Right atrium auricular region (tissue), 2 donors: ENCODE measurements at regions not wholly inside any gene's neighbourhood (a gene's known extent, or its start where the extent isn't known, plus 50 kb on each side); places are given as distances from the start of the nearest gene placed in this dataset.

Source experiments
- DNase-seq: peaks from one replicate; pipeline ENCODE4 v3.0.0-alpha.2; 2019; ENCODE audit warnings: low spot score
- H3K27ac ChIP-seq, 2 donors: fragments of 200-600 bp; sonication (generic); 1 replicate in 1 of 2; 2 replicates in 1 of 2; pipeline ENCODE4 v1.5.1; 2016 to 2019
- H3K27me3 ChIP-seq, 2 donors: fragments of 200-600 bp; sonication (generic); one replicate each; pipeline versions ENCODE4 v1.5.1 to v1.6.0; 2017 to 2019
- H3K36me3 ChIP-seq: fragments of 200-600 bp; sonication (generic); one replicate; pipeline ENCODE4 v1.5.1; 2016
- H3K4me1 ChIP-seq, 2 donors: fragments of 200-600 bp; sonication (generic); one replicate each; pipeline versions ENCODE4 v1.5.1 to v1.6.0; 2017 to 2019
- H3K4me3 ChIP-seq, 2 donors: fragments of 200-600 bp; sonication (generic); 1 replicate in 1 of 2; 2 replicates in 1 of 2; pipeline ENCODE4 v1.5.1; 2017 to 2019; ENCODE audit warnings: mild to moderate bottlenecking in 1 of 2, moderate library complexity in 1 of 2
- H3K9me3 ChIP-seq, 2 donors: fragments of 200-600 bp; sonication (generic); one replicate each; pipeline ENCODE4 v1.5.1; 2019
- CTCF ChIP-seq, 2 donors: fragments of 200-600 bp; sonication (generic); IDR thresholded peaks; one replicate each; pipeline ENCODE4 v1.5.1; 2019; ENCODE audit warnings: antibody characterized with exemption in 2 of 2

GRCh38 chr11:116545912-116546311 lies 226.9 kb downstream of the BUD13 start:
- no peak for TF ChIP-seq CTCF (IDR thresholded peaks at IDR 0.05)
- no peak overlapping the region for H3K4me3 ChIP-seq
- H3K9me3 ChIP-seq: no peaks in the 10 kb centered on the region
- no peaks in the 10 kb centered on the region for H3K36me3 ChIP-seq
- H3K27me3 ChIP-seq: no peaks in the 10 kb centered on the region
- H3K27ac ChIP-seq: no peak overlapping the region
- DNase-seq: no peak
- H3K4me1 ChIP-seq: no peaks in the 10 kb centered on the region

GRCh38 chr11:116544721-116545120 lies 228.1 kb downstream of the BUD13 start:
- Histone ChIP-seq H3K36me3 (no peaks in the 10 kb centered on the region), H3K9me3 (no peaks in the 10 kb centered on the region), H3K4me1 (no peaks in the 10 kb centered on the region), H3K27me3 (no peaks in the 10 kb centered on the region), H3K27ac (no peak overlapping the region), H3K4me3 (no peak overlapping the region)
- DNase-seq: no peak
- TF ChIP-seq CTCF (IDR thresholded peaks at IDR 0.05): no peak

- no peak for TF ChIP-seq CTCF (IDR thresholded peaks at IDR 0.05)
- Histone ChIP-seq H3K36me3 (no peaks in the 10 kb centered on the region), H3K4me3 (no peak overlapping the region), H3K27me3 (no peaks in the 10 kb centered on the region), H3K9me3 (no peaks in the 10 kb centered on the region), H3K27ac (no peak overlapping the region), H3K4me1 (no peaks in the 10 kb centered on the region)
- DNase-seq: no peak
These were observed 228.8 kb downstream of the BUD13 start for GRCh38 chr11:116543911-116544475.

- no peaks in the 10 kb centered on the region for H3K36me3 ChIP-seq
- DNase-seq: no peak
- no peak overlapping the region for H3K27ac ChIP-seq
- H3K4me3 ChIP-seq: no peak overlapping the region
- no peaks in the 10 kb centered on the region for H3K9me3 ChIP-seq
- TF ChIP-seq CTCF (IDR thresholded peaks at IDR 0.05): no peak
- no peaks in the 10 kb centered on the region for H3K4me1 ChIP-seq
- H3K27me3 ChIP-seq: no peaks in the 10 kb centered on the region
These were observed 229.7 kb downstream of the BUD13 start for GRCh38 chr11:116543099-116543498.

GRCh38 chr11:116542406-116542805 lies 230.4 kb downstream of the BUD13 start:
- no peak overlapping the region for H3K4me3 ChIP-seq
- no peaks in the 10 kb centered on the region for H3K9me3 ChIP-seq
- no peak overlapping the region for H3K27ac ChIP-seq
- TF ChIP-seq CTCF (IDR thresholded peaks at IDR 0.05): no peak
- no peak for DNase-seq
- H3K36me3 ChIP-seq: no peaks in the 10 kb centered on the region
- no peaks in the 10 kb centered on the region for H3K27me3 ChIP-seq
- no peaks in the 10 kb centered on the region for H3K4me1 ChIP-seq

- Histone ChIP-seq H3K4me1 (no peaks in the 10 kb centered on the region), H3K4me3 (no peak overlapping the region), H3K9me3 (no peaks in the 10 kb centered on the region), H3K27me3 (no peaks in the 10 kb centered on the region), H3K36me3 (no peaks in the 10 kb centered on the region), H3K27ac (no peak overlapping the region)
- no peak for TF ChIP-seq CTCF (IDR thresholded peaks at IDR 0.05)
- no peak for DNase-seq
These were observed 231.3 kb downstream of the BUD13 start for GRCh38 chr11:116541460-116541859.
